Gastroesophageal sphincter (tissue), 4 donors: ENCODE measurements at regions not wholly inside any gene's neighbourhood (a gene's known extent, or its start where the extent isn't known, plus 50 kb on each side); places are given as distances from the start of the nearest gene placed in this dataset.

Experiments used
- ATAC-seq: fragments of 150-250 bp; one replicate; pipeline ENCODE4 v1.9.1; 2016; ENCODE audit warnings: mild to moderate bottlenecking, moderate library complexity
- H3K27ac ChIP-seq, 4 donors: fragments of 200-600 bp; sonication (generic) in 3 of 4; 1 replicate in 3 of 4; 2 replicates in 1 of 4; pipeline ENCODE4 v1.5.1; 2016 to 2019
- H3K27me3 ChIP-seq: fragments of 200-600 bp; sonication (generic); one replicate; pipeline ENCODE4 v1.5.1; 2019
- H3K36me3 ChIP-seq, 2 donors: fragments of 200-600 bp; sonication (generic); one replicate each; pipeline ENCODE4 v1.5.1; 2019; ENCODE audit warnings: control low read depth in 1 of 2
- H3K4me1 ChIP-seq, 3 donors: fragments of 200-600 bp; sonication (generic); 1 replicate in 2 of 3; 2 replicates in 1 of 3; pipeline ENCODE4 v1.5.1; 2016 to 2019; ENCODE audit warnings: control low read depth in 2 of 3
- H3K4me3 ChIP-seq, 2 donors: fragments of 200-600 bp; sonication (generic); one replicate each; pipeline ENCODE4 v1.5.1; 2019; ENCODE audit warnings: mild to moderate bottlenecking in 1 of 2, moderate library complexity in 1 of 2
- H3K9me3 ChIP-seq, 3 donors: fragments of 200-600 bp; sonication (generic); one replicate each; pipeline ENCODE4 v1.5.1; 2017 to 2019; ENCODE audit warnings: control low read depth in 2 of 3
- CTCF ChIP-seq, 4 experiments: fragments of 200-600 bp in 2 of 4; fragments of 450-650 bp in 2 of 4; sonication (generic) in 1 of 4; IDR thresholded peaks; one replicate each; pipeline ENCODE4 v1.5.1; 2017 to 2019; ENCODE audit warnings: antibody characterized with exemption in 4 of 4, mild to moderate bottlenecking in 2 of 4, moderate library complexity in 2 of 4
- EP300 ChIP-seq: sonication (generic); formaldehyde crosslinking; IDR thresholded peaks from one replicate; pipeline ENCODE4 v1.6.1; 2017; ENCODE audit warnings: antibody characterized with exemption, mild to moderate bottlenecking
- POLR2A ChIP-seq, 2 donors: fragments of 450-650 bp; IDR thresholded peaks; one replicate each; pipeline ENCODE4 v1.6.1; 2017; ENCODE audit warnings: antibody characterized with exemption in 2 of 2, mild to moderate bottlenecking in 2 of 2, moderate library complexity in 1 of 2
- POLR2AphosphoS5 ChIP-seq: sonication (generic); formaldehyde crosslinking; IDR thresholded peaks from one replicate; pipeline ENCODE4 v1.6.1; 2017; ENCODE audit warnings: antibody characterized with exemption
- WGBS, 2 donors: methylation state at CpG; one replicate each; pipeline ENCODE4 v1.1.5; 2018; ENCODE audit warnings: low coverage in 1 of 2; 5-methylcytosine and 5-hydroxymethylcytosine counted together

GRCh38 chr21:16514316-16514715 lies 784.5 kb downstream of the USP25 start:
- Histone ChIP-seq H3K27ac (no peak overlapping the region), H3K9me3 (peaks cover 0 to 8% (median 0%) of the 10 kb centered on the region in 3 donors), H3K36me3 (no peaks in the 10 kb centered on the region), H3K4me3 (no peak overlapping the region), H3K4me1 (no peaks in the 10 kb centered on the region), H3K27me3 (no peaks in the 10 kb centered on the region)
- TF ChIP-seq CTCF (IDR thresholded peaks at IDR 0.05) (no peak), POLR2A (IDR thresholded peaks at IDR 0.05) (no peak), EP300 (no peak)
- WGBS, 2 donors, result 84 to 92% methylated on average over 2 of the region's 2 CpGs
- ATAC-seq, result no peak

GRCh38 chr21:16517383-16517782 lies 787.6 kb downstream of the USP25 start:
- Histone ChIP-seq H3K4me1 (no peaks in the 10 kb centered on the region), H3K36me3 (no peaks in the 10 kb centered on the region), H3K27me3 (no peaks in the 10 kb centered on the region), H3K4me3 (no peak overlapping the region), H3K9me3 (peaks cover 0 to 8% (median 0%) of the 10 kb centered on the region in 3 donors), H3K27ac (no peak overlapping the region)
- ATAC-seq, result peak; percentile 84
- WGBS, 2 donors, result 100% methylated on average over 1 of the region's 1 CpG
- TF ChIP-seq EP300, result no peak
- no peak for TF ChIP-seq POLR2A (IDR thresholded peaks at IDR 0.05)
- no peak for TF ChIP-seq POLR2AphosphoS5
- TF ChIP-seq CTCF (IDR thresholded peaks at IDR 0.05), result no peak

GRCh38 chr21:16519036-16519435 lies 789.3 kb downstream of the USP25 start:
- no peaks in the 10 kb centered on the region for H3K36me3 ChIP-seq
- no peak overlapping the region for H3K27ac ChIP-seq
- TF ChIP-seq POLR2A (IDR thresholded peaks at IDR 0.05) (no peak), EP300 (no peak), POLR2AphosphoS5 (no peak), CTCF (IDR thresholded peaks at IDR 0.05) (no peak)
- no peaks in the 10 kb centered on the region for H3K4me1 ChIP-seq
- H3K9me3 ChIP-seq, result peaks cover 0 to 8% (median 0%) of the 10 kb centered on the region in 3 donors
- H3K27me3 ChIP-seq, result no peaks in the 10 kb centered on the region
- WGBS, 2 donors, result 60 to 74% methylated on average over 2 of the region's 2 CpGs
- H3K4me3 ChIP-seq, result no peak overlapping the region
- ATAC-seq, result no peak

- no peaks in the 10 kb centered on the region for H3K27me3 ChIP-seq
- H3K4me3 ChIP-seq, result no peak overlapping the region
- ATAC-seq, result no peak
- H3K27ac ChIP-seq, result no peak overlapping the region
- TF ChIP-seq EP300 (no peak), POLR2AphosphoS5 (no peak), CTCF (IDR thresholded peaks at IDR 0.05) (no peak), POLR2A (IDR thresholded peaks at IDR 0.05) (no peak)
- no peaks in the 10 kb centered on the region for H3K36me3 ChIP-seq
- H3K9me3 ChIP-seq, result peaks cover 0 to 8% (median 0%) of the 10 kb centered on the region in 3 donors
- H3K4me1 ChIP-seq, result no peaks in the 10 kb centered on the region
Observed at GRCh38 chr21:16519644-16520043, 789.9 kb downstream of the USP25 start.

GRCh38 chr21:16522548-16522947 lies 792.8 kb downstream of the USP25 start:
- 48 to 66% methylated on average over 2 of the region's 2 CpGs for WGBS, 2 donors
- H3K4me3 ChIP-seq, result no peak overlapping the region
- ATAC-seq, result no peak
- H3K27me3 ChIP-seq, result no peaks in the 10 kb centered on the region
- no peaks in the 10 kb centered on the region for H3K36me3 ChIP-seq
- TF ChIP-seq CTCF (IDR thresholded peaks at IDR 0.05), result peak in 1 of 4 experiments; percentile 18
- no peak for TF ChIP-seq POLR2A (IDR thresholded peaks at IDR 0.05)
- TF ChIP-seq EP300, result no peak
- no peak for TF ChIP-seq POLR2AphosphoS5
- no peak overlapping the region for H3K27ac ChIP-seq
- H3K4me1 ChIP-seq, result no peaks in the 10 kb centered on the region
- no peaks in the 10 kb centered on the region for H3K9me3 ChIP-seq
